ENCODE measurements at regions not wholly inside any gene's neighbourhood (a gene's known extent, or its start where the extent isn't known, plus 50 kb on each side); places are given as distances from the start of the nearest gene placed in this dataset.

DNA sequence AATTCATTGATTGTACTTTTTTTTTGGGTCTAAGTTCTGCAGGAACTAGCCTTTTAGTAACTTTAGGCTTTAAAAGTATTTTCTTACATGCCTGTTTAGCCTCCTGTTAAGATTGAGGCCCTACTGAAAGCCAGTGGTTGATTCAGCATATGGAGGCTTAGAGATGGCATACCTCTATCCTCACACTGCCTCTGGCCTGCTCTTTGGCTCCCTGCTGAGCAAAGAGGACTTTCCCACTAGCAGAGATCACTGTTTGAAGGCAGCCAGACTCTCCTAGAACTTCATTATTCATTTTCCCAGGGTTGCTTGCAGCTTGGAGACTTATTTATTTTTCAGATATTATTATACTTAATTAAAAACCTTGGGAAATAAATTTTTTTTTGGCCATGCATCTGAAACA, 405.6 kb upstream of the MEX3C start:
- no peak overlapping the region for H3K27ac ChIP-seq (ENCODE audit: low read depth, low read length, poor library complexity, severe bottlenecking)
- ChIA-PET CTCF (ENCODE audit: unreplicated experiment) (no interaction called here), POLR2A (no interaction called here)
- no peak overlapping the region for H2AFZ ChIP-seq (ENCODE audit: low read length)
- H3K9me3 ChIP-seq (ENCODE audit: low read length) = no peaks in the 10 kb centered on the region
- DNase-seq (ENCODE audit: low spot score) = no peak
- no peak overlapping the region for H3K4me3 ChIP-seq (ENCODE audit: low read depth, low read length, poor library complexity, severe bottlenecking)
- no TSS peak for BruUV-seq (replicated peaks)
- H3K4me1 ChIP-seq (ENCODE audit: insufficient read depth, low read length, poor library complexity, severe bottlenecking) = no peaks in the 10 kb centered on the region
- no peak for TF ChIP-seq EZH2phosphoT487 (IDR thresholded peaks at IDR 0.05; ENCODE audit: borderline replicate concordance, low read depth, low read length)
- TF ChIP-seq, protein P1, sequence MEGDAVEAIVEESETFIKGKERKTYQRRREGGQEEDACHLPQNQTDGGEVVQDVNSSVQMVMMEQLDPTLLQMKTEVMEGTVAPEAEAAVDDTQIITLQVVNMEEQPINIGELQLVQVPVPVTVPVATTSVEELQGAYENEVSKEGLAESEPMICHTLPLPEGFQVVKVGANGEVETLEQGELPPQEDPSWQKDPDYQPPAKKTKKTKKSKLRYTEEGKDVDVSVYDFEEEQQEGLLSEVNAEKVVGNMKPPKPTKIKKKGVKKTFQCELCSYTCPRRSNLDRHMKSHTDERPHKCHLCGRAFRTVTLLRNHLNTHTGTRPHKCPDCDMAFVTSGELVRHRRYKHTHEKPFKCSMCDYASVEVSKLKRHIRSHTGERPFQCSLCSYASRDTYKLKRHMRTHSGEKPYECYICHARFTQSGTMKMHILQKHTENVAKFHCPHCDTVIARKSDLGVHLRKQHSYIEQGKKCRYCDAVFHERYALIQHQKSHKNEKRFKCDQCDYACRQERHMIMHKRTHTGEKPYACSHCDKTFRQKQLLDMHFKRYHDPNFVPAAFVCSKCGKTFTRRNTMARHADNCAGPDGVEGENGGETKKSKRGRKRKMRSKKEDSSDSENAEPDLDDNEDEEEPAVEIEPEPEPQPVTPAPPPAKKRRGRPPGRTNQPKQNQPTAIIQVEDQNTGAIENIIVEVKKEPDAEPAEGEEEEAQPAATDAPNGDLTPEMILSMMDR (conservative IDR thresholded peaks at IDR 0.05; ENCODE audit: low read length) = no peak
- H3K79me2 ChIP-seq (ENCODE audit: insufficient read depth, low read depth, low read length) = no peaks in the 10 kb centered on the region
- no peak overlapping the region for H3K4me2 ChIP-seq (ENCODE audit: low read length)
- intact Hi-C loops (cut with micrococcal nuclease; ENCODE audit: unreplicated experiment) = no loop called here
- no peaks in the 10 kb centered on the region for H3K9me2 ChIP-seq (ENCODE audit: insufficient read depth, low read length)
- no peaks in the 10 kb centered on the region for H4K20me1 ChIP-seq (ENCODE audit: insufficient read depth, low read length)
- H3K36me3 ChIP-seq (ENCODE audit: insufficient read depth, low read length) = no peaks in the 10 kb centered on the region

DNA sequence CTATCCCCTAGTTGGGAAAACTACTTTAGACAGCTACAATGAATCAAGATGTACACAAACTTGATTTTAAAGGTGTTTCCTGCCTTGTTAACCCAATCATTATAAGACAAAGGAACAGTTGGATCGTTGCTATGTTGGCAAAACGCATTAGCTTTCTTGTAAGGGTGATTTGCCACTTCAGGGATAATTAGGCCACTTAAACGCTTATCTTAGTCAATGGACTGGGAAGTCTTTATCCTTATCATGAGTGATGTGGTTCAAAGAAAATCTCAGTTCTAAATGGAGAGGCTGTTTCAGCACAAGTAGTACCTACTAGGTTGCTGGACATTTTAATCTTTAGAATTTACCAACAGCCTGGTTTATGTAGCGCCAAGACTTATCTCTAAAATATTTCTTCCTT, 406.1 kb upstream of the MEX3C start:
- Histone ChIP-seq H3K4me1 (ENCODE audit: insufficient read depth, low read length, poor library complexity, severe bottlenecking) (no peaks in the 10 kb centered on the region), H3K4me2 (ENCODE audit: low read length) (no peak overlapping the region), H3K79me2 (ENCODE audit: insufficient read depth, low read depth, low read length) (no peaks in the 10 kb centered on the region), H2AFZ (ENCODE audit: low read length) (no peak overlapping the region), H3K36me3 (ENCODE audit: insufficient read depth, low read length) (no peaks in the 10 kb centered on the region), H3K9me3 (ENCODE audit: low read length) (no peaks in the 10 kb centered on the region), H3K9me2 (ENCODE audit: insufficient read depth, low read length) (no peaks in the 10 kb centered on the region), H4K20me1 (ENCODE audit: insufficient read depth, low read length) (no peaks in the 10 kb centered on the region), H3K27ac (ENCODE audit: low read depth, low read length, poor library complexity, severe bottlenecking) (no peak overlapping the region), H3K4me3 (ENCODE audit: low read depth, low read length, poor library complexity, severe bottlenecking) (no peak overlapping the region)
- ChIA-PET CTCF (ENCODE audit: unreplicated experiment) (no interaction called here), POLR2A (no interaction called here)
- intact Hi-C loops (cut with micrococcal nuclease; ENCODE audit: unreplicated experiment) = no loop called here
- no peak for DNase-seq (ENCODE audit: low spot score)
- TF ChIP-seq, protein P1 (conservative IDR thresholded peaks at IDR 0.05; ENCODE audit: low read length) = no peak
- no TSS peak for BruUV-seq (replicated peaks)

- H3K9me2 ChIP-seq (ENCODE audit: insufficient read depth, low read length) = no peaks in the 10 kb centered on the region
- no peaks in the 10 kb centered on the region for H3K36me3 ChIP-seq (ENCODE audit: insufficient read depth, low read length)
- no peak for TF ChIP-seq EZH2phosphoT487 (IDR thresholded peaks at IDR 0.05; ENCODE audit: borderline replicate concordance, low read depth, low read length)
- TF ChIP-seq, protein P1 (conservative IDR thresholded peaks at IDR 0.05; ENCODE audit: low read length) = no peak
- H3K4me3 ChIP-seq (ENCODE audit: low read depth, low read length, poor library complexity, severe bottlenecking) = no peak overlapping the region
- no peaks in the 10 kb centered on the region for H3K9me3 ChIP-seq (ENCODE audit: low read length)
- H2AFZ ChIP-seq (ENCODE audit: low read length) = no peak overlapping the region
- ChIA-PET CTCF (ENCODE audit: unreplicated experiment) (no interaction called here), POLR2A (no interaction called here)
- intact Hi-C loops (cut with micrococcal nuclease; ENCODE audit: unreplicated experiment) = no loop called here
- no peaks in the 10 kb centered on the region for H4K20me1 ChIP-seq (ENCODE audit: insufficient read depth, low read length)
- BruUV-seq (replicated peaks) = no TSS peak
- H3K27ac ChIP-seq (ENCODE audit: low read depth, low read length, poor library complexity, severe bottlenecking) = no peak overlapping the region
- H3K79me2 ChIP-seq (ENCODE audit: insufficient read depth, low read depth, low read length) = no peaks in the 10 kb centered on the region
- H3K4me2 ChIP-seq (ENCODE audit: low read length) = no peak overlapping the region
- DNase-seq (ENCODE audit: low spot score) = no peak
- no peaks in the 10 kb centered on the region for H3K4me1 ChIP-seq (ENCODE audit: insufficient read depth, low read length, poor library complexity, severe bottlenecking)
Measured at GRCh38 chr18:51610481-51610880, 413.0 kb upstream of the MEX3C start.

Measured in OCI-LY7 (cell line).